ENCODE measurements at regions not wholly inside any gene's neighbourhood (a gene's known extent, or its start where the extent isn't known, plus 50 kb on each side); places are given as distances from the start of the nearest gene placed in this dataset.

GRCh38 chrX:9311421-9312160, 153.3 kb upstream of the TBL1X start:
- intact Hi-C loops (cut with DNase I; ENCODE audit: low total_unique reads), result no loop called here
- in situ Hi-C loops (cut with MboI; ENCODE audit: low sequenced_read_pairs in 4 of 4), result no loop called here
- Histone ChIP-seq H3K27ac (no peak overlapping the region), H3K36me3 (no peaks in the 10 kb centered on the region), H3K27me3 (no peaks in the 10 kb centered on the region), H3K4me3 (no peak overlapping the region), H3K4me1 (no peaks in the 10 kb centered on the region), H3K9me3 (no peaks in the 10 kb centered on the region)
- no peak for DNase-seq
- no peak for ATAC-seq
- TF ChIP-seq POLR2A (IDR thresholded peaks at IDR 0.05), result no peak
- TF ChIP-seq CTCF (IDR thresholded peaks at IDR 0.05 in 4 of 5, conservative IDR thresholded peaks at IDR 0.05 in 1 of 5), result no peak

GRCh38 chrX:9312922-9313867, 151.7 kb upstream of the TBL1X start:
- no peak overlapping the region for H3K27ac ChIP-seq
- no peak for TF ChIP-seq POLR2A (IDR thresholded peaks at IDR 0.05)
- TF ChIP-seq CTCF (IDR thresholded peaks at IDR 0.05 in 4 of 5, conservative IDR thresholded peaks at IDR 0.05 in 1 of 5), result peak; percentile 25 to 67 (median 45)
- no peaks in the 10 kb centered on the region for H3K9me3 ChIP-seq
- intact Hi-C loops (cut with DNase I; ENCODE audit: low total_unique reads) (no loop called here), in situ Hi-C loops (cut with MboI; ENCODE audit: low sequenced_read_pairs in 4 of 4) (no loop called here)
- no peaks in the 10 kb centered on the region for H3K36me3 ChIP-seq
- H3K27me3 ChIP-seq, result no peaks in the 10 kb centered on the region
- no peak for ATAC-seq
- H3K4me3 ChIP-seq, result no peak overlapping the region
- DNase-seq, result no peak
- H3K4me1 ChIP-seq, result no peaks in the 10 kb centered on the region

- H3K36me3 ChIP-seq, result no peaks in the 10 kb centered on the region
- no peak overlapping the region for H3K27ac ChIP-seq
- ATAC-seq (no peak), DNase-seq (no peak)
- H3K4me3 ChIP-seq, result no peak overlapping the region
- H3K27me3 ChIP-seq, result no peaks in the 10 kb centered on the region
- no peak for TF ChIP-seq CTCF (IDR thresholded peaks at IDR 0.05 in 4 of 5, conservative IDR thresholded peaks at IDR 0.05 in 1 of 5)
- no peak for TF ChIP-seq POLR2A (IDR thresholded peaks at IDR 0.05)
- in situ Hi-C loops (cut with MboI; ENCODE audit: low sequenced_read_pairs in 4 of 4) (no loop called here), intact Hi-C loops (cut with DNase I; ENCODE audit: low total_unique reads) (no loop called here)
- H3K4me1 ChIP-seq, result no peaks in the 10 kb centered on the region
- no peaks in the 10 kb centered on the region for H3K9me3 ChIP-seq
Measured at GRCh38 chrX:9315086-9315485, 149.8 kb upstream of the TBL1X start.

- H3K27me3 ChIP-seq, result no peaks in the 10 kb centered on the region
- no peaks in the 10 kb centered on the region for H3K4me1 ChIP-seq
- H3K36me3 ChIP-seq, result no peaks in the 10 kb centered on the region
- no peaks in the 10 kb centered on the region for H3K9me3 ChIP-seq
- TF ChIP-seq POLR2A (IDR thresholded peaks at IDR 0.05) (no peak), CTCF (IDR thresholded peaks at IDR 0.05 in 4 of 5, conservative IDR thresholded peaks at IDR 0.05 in 1 of 5) (no peak)
- in situ Hi-C loops (cut with MboI; ENCODE audit: low sequenced_read_pairs in 4 of 4) (no loop called here), intact Hi-C loops (cut with DNase I; ENCODE audit: low total_unique reads) (no loop called here)
- ATAC-seq (no peak), DNase-seq (no peak)
- no peak overlapping the region for H3K4me3 ChIP-seq
- no peak overlapping the region for H3K27ac ChIP-seq
Measured at GRCh38 chrX:9316096-9316495, 148.8 kb upstream of the TBL1X start.

Measured in gastrocnemius medialis (tissue), 4 donors.